HG03280 (cell line): ENCODE measurements at regions not wholly inside any gene's neighbourhood (a gene's known extent, or its start where the extent isn't known, plus 50 kb on each side); places are given as distances from the start of the nearest gene placed in this dataset.
"Not testable (repeated sequence)": the region's sequence is repeated elsewhere in the genome, so short reads cannot be mapped to it uniquely, and the experiment has no call there.

Experiments
- ATAC-seq: cut with Tn5 transposase; IDR thresholded peaks from one replicate; pipeline ENCODE4 v1.9.1; 2021; ENCODE audit warnings: mild to moderate bottlenecking, moderate library complexity; ENCODE audit not compliant: unreplicated experiment

DNA sequence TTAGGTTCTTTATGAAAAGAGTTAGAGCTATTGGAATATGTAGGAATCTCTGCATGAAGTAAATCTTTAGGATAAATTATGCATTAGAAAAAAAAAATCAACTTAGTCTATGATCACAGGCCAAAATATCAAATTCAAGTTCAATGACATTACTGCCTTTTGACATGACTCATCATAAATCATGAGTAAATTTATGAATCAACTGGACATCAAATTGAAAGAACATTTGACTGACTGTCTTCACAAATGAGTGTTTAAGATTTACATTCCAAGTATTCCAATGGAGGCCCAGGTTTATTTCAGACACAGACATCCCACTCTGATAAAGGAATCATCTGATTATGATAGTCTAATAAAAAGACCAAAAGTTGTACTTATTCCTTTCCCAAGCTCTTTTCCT lies 192.8 kb upstream of the TTC14 start:
- no peak for ATAC-seq

DNA sequence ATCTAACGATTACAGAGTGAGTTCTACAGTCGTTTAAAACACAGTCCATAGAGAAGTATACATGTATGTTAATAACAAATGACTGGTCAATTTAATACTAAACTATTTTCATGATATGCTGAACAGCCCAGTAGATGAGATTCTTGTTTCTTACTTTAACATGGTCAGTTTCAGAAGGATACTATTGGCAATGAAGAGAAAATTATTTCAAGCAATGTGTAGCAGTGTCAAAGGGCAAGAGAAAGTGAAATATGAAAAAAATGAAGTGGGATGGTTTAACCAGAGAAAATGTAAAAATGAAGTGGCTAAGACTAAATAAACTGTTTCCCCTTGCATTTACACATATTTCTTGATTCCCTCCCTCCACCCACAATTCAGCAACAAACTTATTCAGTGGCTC lies 192.1 kb upstream of the TTC14 start:
- no peak for ATAC-seq

- no peak for ATAC-seq
These were observed 187.8 kb upstream of the TTC14 start for GRCh38 chr3:180414157-180414556.

DNA sequence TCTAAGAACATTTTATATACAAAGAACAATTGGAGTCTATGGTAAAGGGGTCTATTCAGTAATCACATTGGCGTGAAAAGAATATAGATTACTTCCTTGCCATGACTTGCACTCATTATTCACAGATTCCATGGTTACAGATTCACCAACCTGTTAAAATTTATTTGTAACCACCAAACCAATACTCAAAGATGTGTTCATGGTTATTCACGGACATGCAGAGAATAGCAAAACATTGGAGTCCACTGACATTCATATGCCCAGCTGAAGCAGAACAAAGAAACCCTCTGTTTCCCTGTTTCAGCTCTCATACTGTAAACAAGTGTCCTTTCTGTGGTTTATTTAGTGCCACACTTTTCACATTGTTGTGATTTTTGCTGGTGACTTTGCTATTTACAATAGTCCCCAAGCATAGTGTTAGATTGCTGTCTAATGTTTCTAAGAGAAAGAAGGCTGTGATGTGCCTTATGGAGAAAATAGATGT lies 185.8 kb upstream of the TTC14 start:
- ATAC-seq = no peak

- no peak for ATAC-seq
These were observed 184.7 kb upstream of the TTC14 start for GRCh38 chr3:180417241-180417640.

DNA sequence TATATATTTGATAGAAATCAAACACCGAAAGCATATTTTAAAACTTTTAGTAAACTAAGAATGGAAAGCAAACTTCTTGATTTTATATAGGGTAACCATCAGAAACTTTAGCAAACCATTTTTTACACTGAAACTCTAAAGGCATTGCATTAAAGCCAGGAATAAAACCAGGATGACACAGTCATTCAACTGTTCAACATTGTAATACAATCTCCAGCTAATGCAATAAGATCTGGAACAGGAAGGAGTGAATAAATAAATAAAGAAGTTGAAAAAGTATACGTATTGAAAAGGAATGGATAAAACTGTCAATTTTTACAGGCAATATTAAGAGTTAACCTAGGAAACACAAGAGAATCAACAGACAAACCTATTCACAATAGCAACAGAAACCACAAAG lies 181.9 kb upstream of the TTC14 start:
- ATAC-seq = no peak

DNA sequence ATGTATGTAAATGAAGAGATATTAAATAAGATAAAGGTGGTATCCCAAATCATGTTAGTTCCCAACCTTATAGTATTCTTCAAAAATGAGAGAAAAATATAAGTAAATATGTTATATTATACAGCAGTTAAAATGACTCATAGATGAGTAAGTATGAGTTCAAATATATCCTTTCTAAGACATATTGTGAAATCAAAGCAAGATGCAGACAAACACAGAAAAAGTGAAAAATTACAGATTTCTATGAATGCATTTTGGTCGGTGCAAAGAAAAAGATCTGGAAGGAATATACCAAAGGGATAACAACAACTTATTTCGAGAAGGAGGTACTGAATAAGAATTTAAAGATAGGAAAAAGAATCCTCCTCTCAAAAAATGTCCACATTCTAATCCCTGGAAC lies 181.2 kb upstream of the TTC14 start:
- ATAC-seq = no peak

DNA sequence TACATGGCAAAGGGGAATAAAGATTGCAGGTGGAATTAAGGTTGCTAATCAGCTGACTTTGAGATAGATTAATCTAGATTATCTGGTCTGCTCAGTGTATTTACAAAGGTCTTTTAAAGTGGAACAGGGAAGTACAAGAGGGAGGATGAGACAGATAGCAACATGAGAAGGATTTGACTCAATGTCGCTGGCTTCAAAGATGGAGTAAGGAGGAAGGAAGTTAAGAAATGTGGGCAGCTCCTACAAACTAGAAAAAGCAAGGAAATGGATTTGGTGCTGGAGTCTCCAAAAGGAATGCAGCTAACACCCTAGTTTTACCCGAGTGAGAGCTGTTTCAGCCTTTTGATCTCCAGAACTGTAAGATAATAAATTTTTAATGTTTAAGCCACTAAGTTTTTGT lies 180.7 kb upstream of the TTC14 start:
- no peak for ATAC-seq

DNA sequence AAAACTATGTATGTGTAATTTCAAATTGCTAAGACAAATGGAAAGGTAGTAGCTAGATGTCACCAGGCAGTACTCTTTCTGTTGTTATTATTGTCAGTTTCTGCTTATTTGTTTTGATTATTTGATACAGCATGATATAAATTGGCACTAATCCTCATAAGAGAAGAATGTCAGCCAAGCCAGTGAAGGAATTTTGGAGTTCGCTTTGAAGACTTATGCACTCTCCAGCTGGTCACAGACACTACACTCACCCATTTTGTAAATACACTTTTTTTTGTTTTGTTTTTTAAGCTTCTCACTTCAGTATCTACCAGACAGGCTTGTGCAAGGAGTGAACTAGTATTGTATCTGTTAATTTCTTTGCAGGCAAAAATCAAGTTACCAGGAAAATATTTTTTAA lies 180.2 kb upstream of the TTC14 start:
- ATAC-seq = no peak

- not testable (repeated sequence) for ATAC-seq
These were observed 177.7 kb upstream of the TTC14 start for GRCh38 chr3:180424305-180424704.

DNA sequence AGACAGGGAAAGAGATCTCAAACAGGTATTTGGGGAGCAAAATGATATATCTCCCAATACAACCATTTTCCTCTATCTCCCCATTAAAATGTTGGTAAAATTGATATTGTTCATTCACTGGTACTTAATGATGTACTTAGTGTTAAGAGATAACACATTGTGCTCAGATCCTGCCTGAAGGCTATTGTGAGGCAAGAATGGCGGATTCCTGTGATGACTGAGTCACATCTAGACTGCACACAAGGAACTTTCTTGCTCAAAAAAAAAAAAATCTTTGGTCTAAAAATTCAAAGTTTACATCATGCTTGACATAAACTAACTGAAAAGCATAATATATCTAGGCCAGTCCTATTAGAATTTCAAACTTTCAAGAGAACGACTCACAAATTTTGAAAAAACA lies 171.1 kb upstream of the TTC14 start:
- no peak for ATAC-seq

- no peak for ATAC-seq
These were observed 168.8 kb upstream of the TTC14 start for GRCh38 chr3:180433152-180433551.

GRCh38 chr3:180447136-180447535 lies 154.8 kb upstream of the TTC14 start:
- ATAC-seq = no peak

DNA sequence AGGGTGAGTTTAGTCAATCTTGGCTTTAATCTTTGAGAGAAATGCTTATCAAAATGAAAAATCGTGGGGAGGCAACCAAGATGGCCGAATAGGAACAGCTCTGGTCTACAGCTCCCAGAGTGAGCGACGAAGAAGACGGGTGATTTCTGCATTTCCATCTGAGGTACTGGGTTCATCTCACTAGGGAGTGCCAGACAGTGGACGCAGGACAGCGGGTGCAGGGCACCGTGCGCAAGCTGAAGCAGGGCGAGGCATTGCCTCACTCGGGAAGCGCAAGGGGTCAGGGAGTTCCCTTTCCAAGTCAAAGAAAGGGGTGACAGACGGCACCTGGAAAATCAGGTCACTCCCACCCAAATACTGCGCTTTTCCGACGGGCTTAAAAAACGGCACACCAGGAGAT lies 153.6 kb upstream of the TTC14 start:
- ATAC-seq = not testable (repeated sequence)

DNA sequence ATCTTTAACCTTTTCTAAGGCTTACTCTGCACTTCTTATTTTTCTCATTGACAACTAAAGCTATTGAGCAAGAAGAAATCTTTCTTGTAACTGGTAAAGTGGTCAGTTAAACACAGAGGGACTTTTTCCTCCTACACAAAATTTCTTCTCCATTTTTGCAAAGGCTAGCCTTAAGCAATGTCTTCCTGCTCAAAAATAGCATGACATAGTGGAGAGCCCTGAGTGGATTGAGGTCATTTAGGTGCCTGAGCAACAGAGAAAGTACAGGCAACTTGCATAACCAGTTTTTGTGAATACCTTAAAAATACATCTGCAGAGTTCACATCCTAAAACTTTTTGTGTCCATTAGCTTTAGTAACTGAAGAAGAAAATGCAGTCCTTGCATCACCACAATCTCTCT lies 144.7 kb upstream of the TTC14 start:
- no peak for ATAC-seq

DNA sequence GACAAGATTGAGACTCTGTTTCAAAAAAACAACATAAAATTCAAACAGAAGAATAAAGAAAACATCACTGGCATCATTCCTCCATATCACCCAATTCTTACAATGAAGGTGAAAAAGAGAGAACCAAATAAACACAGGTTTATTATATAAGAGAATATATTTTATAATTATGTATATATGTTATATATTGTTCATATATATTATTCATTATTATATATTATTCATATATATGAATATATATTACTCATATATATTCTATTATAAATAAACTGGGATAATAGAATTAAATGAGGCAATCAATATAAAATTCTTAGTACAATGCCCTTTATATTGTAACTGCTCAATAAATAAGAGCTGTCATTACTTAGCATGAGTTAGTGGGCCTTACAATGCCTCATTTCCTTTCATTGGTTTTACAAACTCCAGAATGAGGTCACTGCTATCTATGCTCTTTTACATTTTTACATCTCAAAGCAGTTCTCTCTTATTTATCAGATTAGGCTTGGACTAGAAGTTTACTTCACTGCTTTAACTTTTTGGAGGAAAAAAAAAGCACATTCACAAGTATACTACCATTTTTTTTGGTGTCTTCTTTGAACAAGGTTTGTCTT lies 135.5 kb upstream of the TTC14 start:
- ATAC-seq = no peak

- no peak for ATAC-seq
These were observed 134.8 kb upstream of the TTC14 start for GRCh38 chr3:180467177-180467576.

DNA sequence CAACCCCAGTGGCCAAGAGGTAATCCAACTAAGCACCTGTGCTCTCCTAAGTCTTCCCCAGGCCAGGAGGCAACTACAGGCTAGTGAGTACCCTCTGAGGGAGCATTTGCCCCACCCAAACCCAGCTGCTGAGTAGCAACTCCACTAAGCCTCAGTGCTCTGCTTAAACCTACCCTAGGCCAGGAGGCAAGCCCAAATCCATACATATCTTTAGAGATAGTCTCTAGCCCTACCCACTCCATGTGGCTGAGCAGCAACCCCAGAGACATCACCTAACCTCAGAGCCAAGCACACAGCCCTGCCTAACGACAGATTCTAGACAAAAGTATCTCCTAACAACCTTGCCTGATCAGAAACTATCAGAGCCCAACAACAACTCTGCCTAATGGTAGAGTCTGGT lies 132.8 kb upstream of the TTC14 start:
- no peak for ATAC-seq

DNA sequence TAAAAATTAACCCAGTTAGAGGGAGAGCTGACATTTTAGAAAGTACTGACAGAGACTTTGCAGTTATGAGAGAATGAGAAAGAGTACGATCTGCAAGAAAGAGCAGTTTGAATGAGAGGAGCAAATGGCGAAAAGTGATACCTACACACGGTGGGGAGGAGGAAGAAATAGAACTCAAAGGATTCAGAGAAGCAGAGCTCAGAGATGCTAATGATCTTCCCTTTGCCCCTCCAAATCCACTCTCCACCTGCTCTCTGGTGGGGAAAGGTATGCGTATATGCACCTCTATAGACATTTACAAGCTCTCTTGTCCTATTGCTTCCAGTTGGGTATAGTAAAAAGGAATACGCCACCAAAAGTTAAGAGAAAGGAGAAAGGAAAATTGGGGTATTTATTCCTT lies 123.3 kb upstream of the TTC14 start:
- no peak for ATAC-seq

GRCh38 chr3:180492047-180492446 lies 109.9 kb upstream of the TTC14 start:
- no peak for ATAC-seq

DNA sequence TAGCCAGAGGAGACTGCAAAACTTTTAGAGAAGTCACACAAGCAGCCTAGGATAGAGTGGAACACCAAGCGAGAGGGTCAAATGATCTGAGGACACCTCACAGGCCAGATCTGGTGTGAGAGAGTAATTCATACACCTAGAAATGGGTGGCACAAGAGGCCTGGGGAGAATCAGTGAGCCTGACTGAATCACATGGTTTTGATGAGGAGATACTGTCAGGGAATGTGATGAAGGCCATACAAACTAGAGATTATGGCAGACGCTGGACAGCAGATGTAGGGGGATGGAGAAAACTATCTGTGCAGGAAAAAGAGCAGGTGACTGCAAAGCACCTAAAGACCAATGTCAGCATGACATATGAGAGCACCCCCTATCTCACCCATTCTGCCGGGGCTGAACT lies 105.0 kb upstream of the TTC14 start:
- ATAC-seq = no peak

DNA sequence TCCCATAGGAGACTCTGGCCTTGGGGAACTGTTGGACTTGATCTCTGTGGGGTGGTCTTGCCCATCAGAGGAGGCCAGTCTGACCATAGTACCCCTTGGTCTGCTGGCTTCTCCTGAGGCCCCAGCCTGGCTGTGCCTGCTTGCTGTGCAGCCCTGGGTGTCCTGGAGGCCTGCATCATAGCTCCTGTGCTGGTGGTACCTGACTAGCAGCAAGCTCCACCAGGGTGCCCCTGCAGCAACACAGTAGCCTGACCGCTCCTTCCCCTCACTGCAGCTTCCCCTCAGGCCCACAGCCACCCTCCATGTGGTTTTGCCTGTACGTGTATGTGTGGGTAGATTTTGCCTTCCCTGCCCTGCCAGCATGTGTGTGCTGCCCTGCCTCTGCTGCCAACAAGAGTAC lies 85.6 kb upstream of the TTC14 start:
- no peak for ATAC-seq

- ATAC-seq = no peak
These were observed 78.9 kb upstream of the TTC14 start for GRCh38 chr3:180523040-180523439.
